Activated naive CD8-positive, alpha-beta T cell treated with anti-CD3 and anti-CD28 coated beads, Interleukin-2, amount 10 ng/mL, durations not matched to agents 7 days and 5 days (primary cell): ENCODE measurements at regions not wholly inside any gene's neighbourhood (a gene's known extent, or its start where the extent isn't known, plus 50 kb on each side); places are given as distances from the start of the nearest gene placed in this dataset.

ENCODE experiments used
- ATAC-seq: fragments of 150-1000 bp; cut with Tn5 transposase; one replicate; pipeline ENCODE4 v1.10.0; 2021; ENCODE audit warnings: low read depth, moderate library complexity
- POLR2A ChIA-PET: fragments of 350-600 bp; sonication (Branson Sonifier 250); formaldehyde crosslinking; loops from one replicate; lab custom pipeline; 2021; ENCODE audit warnings: antibody characterized with exemption; lab: Charles Lee
- DNase-seq: peaks from one replicate; pipeline ENCODE4 v3.0.0; 2021
- H3K27ac Mint-ChIP-seq: one replicate; pipeline ENCODE4 v1.8.0; 2022; ENCODE audit warnings: mild to moderate bottlenecking, mixed read lengths
- H3K27me3 Mint-ChIP-seq: one replicate; pipeline ENCODE4 v1.8.0; 2022; ENCODE audit warnings: mild to moderate bottlenecking, moderate library complexity, mixed read lengths
- H3K36me3 Mint-ChIP-seq: one replicate; pipeline ENCODE4 v1.8.0; 2021; ENCODE audit warnings: mild to moderate bottlenecking, mixed read lengths
- H3K4me1 Mint-ChIP-seq: one replicate; pipeline ENCODE4 v1.8.0; 2021; ENCODE audit warnings: mixed read lengths
- H3K4me3 Mint-ChIP-seq: one replicate; pipeline ENCODE4 v1.8.0; 2022; ENCODE audit warnings: mild to moderate bottlenecking, moderate library complexity, mixed read lengths
- H3K9me3 Mint-ChIP-seq: one replicate; pipeline ENCODE4 v1.8.0; 2021; ENCODE audit warnings: mixed read lengths

- Mint-ChIP-seq H3K27ac (no peak overlapping the region), H3K4me1 (peaks cover 2% of the 10 kb centered on the region), H3K9me3 (no peaks in the 10 kb centered on the region), H3K36me3 (no peaks in the 10 kb centered on the region), H3K4me3 (no peak overlapping the region), H3K27me3 (no peaks in the 10 kb centered on the region)
- ATAC-seq: no peak
- no peak for DNase-seq
- POLR2A ChIA-PET: no interaction called here
These were observed 182.1 kb upstream of the OPRM1 start for GRCh38 chr6:153856929-153857376.

DNA sequence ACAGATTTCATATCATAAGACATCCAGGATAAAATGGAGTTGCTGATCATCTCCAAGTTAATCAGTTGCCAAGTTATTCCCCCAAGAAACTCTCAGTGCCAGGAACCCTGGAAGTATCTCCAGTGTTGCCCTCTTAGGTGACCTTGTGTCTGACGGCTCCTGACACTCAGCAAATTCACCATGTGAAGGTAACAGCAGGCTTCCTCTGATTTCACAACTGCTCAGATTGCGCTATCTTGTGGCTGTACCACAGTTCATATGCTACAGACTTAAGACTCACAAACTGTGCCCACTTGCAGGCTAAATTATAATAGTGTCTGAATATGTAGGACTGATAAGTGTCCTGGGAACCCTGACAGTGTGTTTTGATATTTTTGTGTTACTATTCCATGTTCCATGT, 186.6 kb upstream of the OPRM1 start:
- Mint-ChIP-seq H3K36me3 (no peaks in the 10 kb centered on the region), H3K27ac (no peak overlapping the region), H3K9me3 (no peaks in the 10 kb centered on the region), H3K27me3 (no peaks in the 10 kb centered on the region), H3K4me3 (no peak overlapping the region), H3K4me1 (no peaks in the 10 kb centered on the region)
- no peak for ATAC-seq
- POLR2A ChIA-PET: no interaction called here
- DNase-seq: no peak

GRCh38 chr6:153852034-153852433, 187.0 kb upstream of the OPRM1 start:
- no peak overlapping the region for H3K27ac Mint-ChIP-seq
- no peak for ATAC-seq
- H3K4me1 Mint-ChIP-seq: no peaks in the 10 kb centered on the region
- H3K4me3 Mint-ChIP-seq: no peak overlapping the region
- no peaks in the 10 kb centered on the region for H3K36me3 Mint-ChIP-seq
- POLR2A ChIA-PET: no interaction called here
- no peaks in the 10 kb centered on the region for H3K27me3 Mint-ChIP-seq
- no peak for DNase-seq
- H3K9me3 Mint-ChIP-seq: no peaks in the 10 kb centered on the region

DNA sequence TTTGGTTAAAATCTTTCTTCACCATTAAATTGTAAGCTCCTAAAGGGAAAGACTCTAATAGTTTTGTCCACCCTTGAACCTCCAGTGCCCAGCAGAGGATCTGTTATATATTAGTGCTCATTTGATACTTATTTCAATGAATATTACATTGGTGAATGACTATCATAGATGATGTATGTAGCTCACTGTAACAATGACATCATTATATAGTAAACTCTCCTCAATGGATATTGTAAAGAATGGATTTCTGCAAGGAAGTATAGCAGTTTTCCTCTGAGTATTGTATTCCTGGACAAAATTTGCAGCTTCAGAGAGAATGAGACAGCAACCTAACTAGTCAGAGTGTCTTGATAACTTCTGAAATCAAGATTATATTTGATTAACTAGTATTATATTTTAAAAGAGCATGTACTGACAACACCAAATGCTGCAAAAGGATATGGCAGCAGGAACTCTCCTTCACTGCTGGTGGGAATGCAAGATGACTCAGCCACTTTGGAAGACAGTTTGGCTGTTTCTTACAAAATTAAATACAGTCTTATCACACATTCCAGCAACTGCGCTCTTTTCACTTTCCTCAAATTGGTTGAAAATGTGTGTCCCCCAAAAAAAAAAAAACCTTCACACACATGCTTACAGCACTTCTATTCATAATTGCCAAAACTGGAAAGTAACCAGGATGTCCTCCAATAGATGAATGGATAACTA, 189.8 kb upstream of the OPRM1 start:
- no peaks in the 10 kb centered on the region for H3K4me1 Mint-ChIP-seq
- ATAC-seq (no peak), DNase-seq (no peak)
- H3K4me3 Mint-ChIP-seq: no peak overlapping the region
- no peaks in the 10 kb centered on the region for H3K9me3 Mint-ChIP-seq
- POLR2A ChIA-PET: no interaction called here
- no peaks in the 10 kb centered on the region for H3K27me3 Mint-ChIP-seq
- H3K27ac Mint-ChIP-seq: no peak overlapping the region
- H3K36me3 Mint-ChIP-seq: no peaks in the 10 kb centered on the region

DNA sequence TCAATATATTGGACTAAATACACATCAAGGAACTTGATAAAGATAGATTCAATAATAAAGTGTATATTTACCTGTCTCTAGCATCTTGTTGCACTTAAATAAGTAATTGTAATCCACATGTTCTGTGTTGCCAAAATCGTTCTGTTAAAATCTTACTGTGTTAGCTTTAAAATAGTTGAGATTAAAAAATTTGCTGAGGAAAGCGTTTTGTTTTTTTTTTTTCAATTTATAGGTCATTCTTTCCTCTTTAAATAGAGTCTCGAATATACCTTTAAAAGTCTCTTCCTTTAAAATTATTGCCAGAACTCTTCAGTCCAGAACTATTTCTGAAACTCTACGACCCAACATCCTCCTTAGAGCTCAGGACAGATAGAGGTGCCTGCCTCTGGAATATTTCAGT, 195.6 kb upstream of the OPRM1 start:
- POLR2A ChIA-PET: no interaction called here
- Mint-ChIP-seq H3K4me3 (no peak overlapping the region), H3K27me3 (no peaks in the 10 kb centered on the region), H3K4me1 (no peaks in the 10 kb centered on the region), H3K27ac (no peak overlapping the region), H3K9me3 (no peaks in the 10 kb centered on the region), H3K36me3 (no peaks in the 10 kb centered on the region)
- DNase-seq (no peak), ATAC-seq (no peak)

DNA sequence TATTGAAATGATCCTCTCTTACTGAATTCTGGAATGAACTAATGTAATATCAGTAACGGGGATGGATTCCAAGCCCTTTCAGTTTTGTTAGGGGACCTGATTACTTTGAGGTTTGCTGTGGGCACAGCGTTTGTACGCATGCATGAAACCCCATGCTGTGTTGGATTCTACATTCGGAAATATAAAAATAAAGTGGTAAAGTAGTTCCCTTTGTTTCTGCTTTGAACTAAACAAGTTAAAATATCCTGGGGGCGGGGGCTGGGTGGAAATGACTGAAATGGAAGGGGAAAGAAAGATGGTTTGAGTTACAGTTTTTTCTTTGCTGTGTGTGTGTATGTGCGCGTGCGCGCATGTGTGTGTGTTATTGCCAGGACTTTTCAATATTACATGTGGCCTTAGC, 196.5 kb upstream of the OPRM1 start:
- H3K9me3 Mint-ChIP-seq: no peaks in the 10 kb centered on the region
- no peak for DNase-seq
- no peak overlapping the region for H3K27ac Mint-ChIP-seq
- H3K4me1 Mint-ChIP-seq: no peaks in the 10 kb centered on the region
- no peaks in the 10 kb centered on the region for H3K36me3 Mint-ChIP-seq
- H3K4me3 Mint-ChIP-seq: no peak overlapping the region
- ATAC-seq: no peak
- POLR2A ChIA-PET: no interaction called here
- H3K27me3 Mint-ChIP-seq: no peaks in the 10 kb centered on the region

DNA sequence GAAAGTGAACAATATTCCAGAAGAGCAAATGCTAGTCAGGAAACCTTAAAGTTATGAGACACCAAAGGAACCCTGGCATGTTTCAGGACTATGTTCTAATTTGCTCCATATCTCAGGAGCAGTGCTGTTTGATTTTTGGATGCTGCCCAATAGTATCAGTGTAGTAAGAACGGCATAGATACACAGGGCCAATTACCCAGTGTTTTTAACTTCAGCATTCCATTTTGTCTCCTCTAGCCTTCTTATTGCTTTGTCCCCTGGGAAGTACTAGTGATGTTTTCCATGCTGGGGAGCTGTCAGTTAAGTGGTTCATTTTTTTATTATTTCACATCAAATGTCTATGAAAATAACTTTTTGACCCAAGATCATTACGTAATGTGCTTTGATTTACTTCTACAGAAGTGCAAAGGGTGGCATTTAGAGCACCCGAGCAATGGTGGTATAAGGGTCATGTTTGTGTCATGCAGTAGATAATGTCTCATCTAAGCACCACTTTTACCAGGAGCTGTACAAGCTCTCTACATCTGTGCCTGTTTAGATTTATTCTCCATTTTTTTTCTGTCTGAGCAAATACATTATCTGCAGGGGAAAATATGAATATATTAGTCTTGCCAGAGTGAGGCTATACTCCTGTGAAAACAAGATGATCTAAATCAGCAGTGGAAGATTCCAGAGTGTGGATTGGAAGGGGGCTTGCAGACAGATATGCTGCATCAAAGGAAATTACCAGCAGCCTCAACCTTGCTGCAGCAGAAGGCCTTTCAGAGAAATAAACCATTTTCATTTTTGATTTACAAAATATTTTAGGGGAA, 198.8 kb upstream of the OPRM1 start:
- Mint-ChIP-seq H3K36me3 (no peaks in the 10 kb centered on the region), H3K27ac (no peak overlapping the region), H3K4me1 (no peaks in the 10 kb centered on the region), H3K9me3 (no peaks in the 10 kb centered on the region), H3K4me3 (no peak overlapping the region), H3K27me3 (no peaks in the 10 kb centered on the region)
- ATAC-seq (no peak), DNase-seq (no peak)
- POLR2A ChIA-PET: no interaction called here

DNA sequence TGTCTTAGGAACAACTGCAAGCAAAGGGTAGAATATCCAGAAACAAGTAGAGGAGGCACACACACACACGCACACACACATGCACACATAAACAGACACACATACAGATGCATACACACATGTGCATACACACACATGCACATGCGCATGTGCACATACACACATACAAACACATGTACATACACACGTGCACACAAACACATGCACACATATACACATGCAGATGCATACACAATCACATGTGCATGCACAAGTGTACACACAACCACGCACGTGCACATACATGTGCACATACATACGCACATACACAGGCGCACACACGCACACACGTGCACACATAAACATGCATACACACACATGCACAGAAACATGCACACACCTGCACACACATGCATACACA, 206.5 kb upstream of the OPRM1 start:
- DNase-seq: no peak
- Mint-ChIP-seq H3K36me3 (no peaks in the 10 kb centered on the region), H3K4me1 (no peaks in the 10 kb centered on the region), H3K9me3 (no peaks in the 10 kb centered on the region), H3K27ac (no peak overlapping the region), H3K4me3 (no peak overlapping the region), H3K27me3 (no peaks in the 10 kb centered on the region)
- POLR2A ChIA-PET: no interaction called here
- ATAC-seq: no peak

DNA sequence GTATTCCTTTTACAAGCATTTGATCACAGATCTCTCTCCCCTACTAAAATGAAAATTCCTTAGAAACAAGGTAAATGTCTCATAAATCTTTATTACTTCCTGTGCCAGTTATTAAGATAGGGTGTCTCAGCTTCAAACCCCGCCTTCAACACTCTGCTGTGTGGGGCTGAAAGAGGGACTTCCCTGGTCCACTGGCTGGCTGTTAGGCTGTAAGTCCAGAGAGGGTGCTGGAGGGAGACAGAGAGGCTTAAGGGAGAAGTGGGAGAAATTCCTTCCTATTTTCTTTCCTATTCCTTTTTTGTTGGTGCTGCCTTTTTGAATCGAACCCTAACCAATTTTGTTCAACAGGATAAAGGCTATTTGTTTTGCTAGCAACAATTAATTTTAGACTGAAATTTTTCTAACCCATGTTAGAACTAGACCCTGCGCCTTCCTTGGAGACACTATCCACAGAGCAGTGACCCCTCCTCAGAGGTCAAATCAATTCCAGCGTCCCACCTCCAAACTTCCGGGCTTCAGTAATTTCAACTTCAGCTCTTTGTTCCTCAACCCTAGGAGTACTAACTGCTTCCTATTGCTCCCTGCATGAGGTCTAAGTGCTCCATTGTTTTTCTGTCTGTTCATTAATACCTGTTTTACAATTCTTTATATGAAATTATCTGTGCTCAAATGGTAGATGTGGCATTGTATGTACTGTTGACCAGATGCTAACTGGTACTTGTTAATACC, 207.5 kb upstream of the OPRM1 start:
- DNase-seq (no peak), ATAC-seq (no peak)
- H3K4me3 Mint-ChIP-seq: no peak overlapping the region
- H3K36me3 Mint-ChIP-seq: no peaks in the 10 kb centered on the region
- POLR2A ChIA-PET: no interaction called here
- H3K27me3 Mint-ChIP-seq: no peaks in the 10 kb centered on the region
- H3K9me3 Mint-ChIP-seq: no peaks in the 10 kb centered on the region
- H3K4me1 Mint-ChIP-seq: no peaks in the 10 kb centered on the region
- H3K27ac Mint-ChIP-seq: no peak overlapping the region

GRCh38 chr6:153817173-153817572, 221.9 kb upstream of the OPRM1 start:
- DNase-seq (no peak), ATAC-seq (no peak)
- Mint-ChIP-seq H3K4me3 (no peak overlapping the region), H3K4me1 (no peaks in the 10 kb centered on the region), H3K9me3 (peaks cover 2% of the 10 kb centered on the region), H3K36me3 (no peaks in the 10 kb centered on the region), H3K27ac (no peak overlapping the region), H3K27me3 (no peaks in the 10 kb centered on the region)
- POLR2A ChIA-PET: no interaction called here

- Mint-ChIP-seq H3K4me3 (no peak overlapping the region), H3K4me1 (no peaks in the 10 kb centered on the region), H3K27me3 (no peaks in the 10 kb centered on the region), H3K9me3 (peaks cover 4% of the 10 kb centered on the region), H3K36me3 (no peaks in the 10 kb centered on the region), H3K27ac (no peak overlapping the region)
- no peak for ATAC-seq
- POLR2A ChIA-PET: no interaction called here
- DNase-seq: no peak
These were observed 222.7 kb upstream of the OPRM1 start for GRCh38 chr6:153816366-153816765.

DNA sequence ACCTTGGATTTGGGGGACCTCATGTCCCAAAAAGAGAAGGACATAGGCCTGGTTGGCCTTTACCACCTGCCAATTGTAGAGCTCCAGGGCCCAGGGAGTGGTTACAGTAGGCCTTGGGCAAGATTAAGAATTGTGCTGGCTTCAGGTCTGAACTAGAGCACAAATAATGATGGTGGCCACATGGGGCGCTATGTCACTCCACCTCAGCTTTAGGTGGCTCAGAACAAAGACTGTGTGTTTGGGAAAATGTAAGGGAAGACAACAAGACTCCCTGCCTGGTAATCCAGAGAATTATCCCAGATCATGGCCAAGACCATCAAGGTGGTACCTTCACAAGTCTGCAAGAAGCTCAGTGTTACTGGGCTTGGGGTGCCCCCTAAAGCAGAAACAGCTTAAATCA, 224.9 kb upstream of the OPRM1 start:
- DNase-seq (no peak), ATAC-seq (no peak)
- POLR2A ChIA-PET: no interaction called here
- H3K27me3 Mint-ChIP-seq: no peaks in the 10 kb centered on the region
- no peak overlapping the region for H3K4me3 Mint-ChIP-seq
- no peak overlapping the region for H3K27ac Mint-ChIP-seq
- peaks cover 4% of the 10 kb centered on the region for H3K9me3 Mint-ChIP-seq
- H3K36me3 Mint-ChIP-seq: no peaks in the 10 kb centered on the region
- H3K4me1 Mint-ChIP-seq: no peaks in the 10 kb centered on the region

- Mint-ChIP-seq H3K4me3 (no peak overlapping the region), H3K27me3 (peaks cover 3% of the 10 kb centered on the region), H3K27ac (no peak overlapping the region), H3K4me1 (no peaks in the 10 kb centered on the region), H3K9me3 (no peaks in the 10 kb centered on the region), H3K36me3 (no peaks in the 10 kb centered on the region)
- POLR2A ChIA-PET: no interaction called here
- ATAC-seq: no peak
- no peak for DNase-seq
These were observed 234.2 kb upstream of the OPRM1 start for GRCh38 chr6:153804755-153805330.
